GM21526 (cell line): ENCODE measurements at regions not wholly inside any gene's neighbourhood (a gene's known extent, or its start where the extent isn't known, plus 50 kb on each side); places are given as distances from the start of the nearest gene placed in this dataset.
"Not testable (repeated sequence)": the region's sequence is repeated elsewhere in the genome, so short reads cannot be mapped to it uniquely, and the experiment has no call there.

Source experiments
- ATAC-seq: cut with Tn5 transposase; IDR thresholded peaks from one replicate; pipeline ENCODE4 v1.9.1; 2021; ENCODE audit warnings: moderate library complexity; ENCODE audit not compliant: unreplicated experiment, low FRiP score

- no peak for ATAC-seq
Observed at GRCh38 chr3:147160984-147161383, 245.4 kb downstream of the ZIC4 start.

DNA sequence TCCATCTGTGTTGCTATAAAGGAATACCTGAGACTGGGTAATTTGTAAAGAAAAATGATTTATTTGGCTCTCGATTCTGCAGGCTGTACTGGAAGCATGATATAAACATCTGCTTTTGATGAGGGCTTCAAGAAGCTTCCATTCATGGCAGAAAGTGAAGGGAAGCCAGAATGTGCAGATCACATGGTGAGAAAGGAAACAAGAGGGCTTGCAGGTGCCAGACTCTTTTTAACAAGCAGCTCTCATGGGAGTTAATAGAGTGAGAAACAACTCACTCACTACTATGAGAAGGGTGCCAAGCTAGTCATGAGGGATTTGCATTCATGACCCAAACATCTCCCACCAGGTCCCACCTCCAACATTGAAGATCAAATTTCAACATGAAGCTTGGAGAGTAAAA is 247.2 kb downstream of the ZIC4 start:
- ATAC-seq = no peak

GRCh38 chr3:147157631-147158030 is 248.7 kb downstream of the ZIC4 start:
- no peak for ATAC-seq

GRCh38 chr3:147154988-147155387 is 251.4 kb downstream of the ZIC4 start:
- ATAC-seq = not testable (repeated sequence)

DNA sequence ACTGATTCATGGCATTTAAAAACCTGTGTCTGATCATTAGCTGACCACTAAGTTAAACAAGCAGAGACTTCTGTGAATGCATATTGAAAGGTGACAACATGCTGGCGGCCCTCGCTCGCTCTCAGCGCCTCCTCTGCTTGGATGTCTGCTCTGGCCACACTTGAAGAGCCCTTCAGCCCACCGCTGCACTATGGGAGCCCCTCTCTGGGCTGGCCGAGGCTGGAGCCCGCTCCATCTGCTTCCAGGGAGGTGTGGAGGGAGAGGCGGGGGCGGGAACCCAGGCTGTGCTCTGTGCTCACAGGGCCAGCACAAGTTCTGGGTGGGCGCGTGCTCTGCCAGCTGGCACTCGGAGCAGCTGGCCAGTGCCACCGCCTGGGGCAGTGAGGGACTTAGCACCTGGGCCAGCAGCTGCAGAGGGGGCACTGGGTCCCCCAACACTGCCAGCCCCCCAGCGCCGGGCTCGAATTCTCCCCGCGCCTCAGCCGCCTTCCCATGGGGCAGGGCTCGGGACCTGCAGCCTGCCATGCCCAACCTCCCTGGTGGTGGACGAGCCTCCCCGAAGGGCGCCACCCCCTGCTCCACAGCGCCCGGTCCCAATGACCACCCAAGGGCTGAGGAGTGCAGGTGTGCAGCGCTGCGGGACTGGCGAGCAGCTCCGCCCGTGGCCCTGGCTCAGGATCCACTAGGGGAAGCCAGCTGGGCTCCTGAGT is 252.4 kb downstream of the ZIC4 start:
- no peak for ATAC-seq

GRCh38 chr3:147152476-147152875 is 253.9 kb downstream of the ZIC4 start:
- ATAC-seq = no peak

DNA sequence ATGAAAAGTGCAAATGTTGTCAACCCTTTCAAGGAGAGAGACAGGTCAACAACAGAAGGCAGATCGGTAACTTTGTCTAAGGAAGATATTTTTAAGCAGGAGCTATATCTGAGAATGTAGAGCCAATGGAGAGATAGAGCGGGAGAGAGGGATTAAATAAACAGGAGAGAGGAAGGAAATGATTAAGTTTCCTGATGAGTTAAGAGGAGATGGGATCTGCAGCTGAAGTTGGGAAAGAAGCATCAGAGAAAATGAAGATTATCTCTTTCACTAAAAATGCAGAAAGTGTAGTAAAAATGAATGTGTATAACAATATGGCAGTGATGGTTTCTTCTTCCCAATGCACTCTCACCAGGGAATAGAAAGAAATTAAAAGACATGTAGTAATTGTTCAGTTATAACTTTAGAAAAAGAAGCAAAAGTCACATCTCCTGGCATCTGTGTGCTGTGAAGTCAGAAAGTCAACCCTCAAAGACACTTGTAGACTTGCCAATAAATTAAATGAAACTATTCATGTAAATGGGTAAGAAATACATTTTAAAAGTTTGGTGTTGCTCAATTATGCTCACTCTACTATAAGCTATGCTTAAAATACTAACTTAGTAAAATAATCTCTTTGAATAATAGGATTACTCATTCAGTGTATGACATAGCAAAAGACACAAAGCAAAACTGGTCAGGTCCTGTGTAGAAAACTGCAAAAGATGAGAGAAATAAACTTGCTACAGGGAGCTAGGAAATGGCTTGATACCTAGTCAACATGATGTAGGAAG is 264.6 kb downstream of the ZIC4 start:
- no peak for ATAC-seq

- ATAC-seq = no peak
Observed at GRCh38 chr3:147139341-147139740, 267.0 kb downstream of the ZIC4 start.

- ATAC-seq = no peak
Observed at GRCh38 chr3:147132168-147132567, 274.2 kb downstream of the ZIC4 start.

GRCh38 chr3:147130461-147130860 is 275.9 kb downstream of the ZIC4 start:
- ATAC-seq = no peak

DNA sequence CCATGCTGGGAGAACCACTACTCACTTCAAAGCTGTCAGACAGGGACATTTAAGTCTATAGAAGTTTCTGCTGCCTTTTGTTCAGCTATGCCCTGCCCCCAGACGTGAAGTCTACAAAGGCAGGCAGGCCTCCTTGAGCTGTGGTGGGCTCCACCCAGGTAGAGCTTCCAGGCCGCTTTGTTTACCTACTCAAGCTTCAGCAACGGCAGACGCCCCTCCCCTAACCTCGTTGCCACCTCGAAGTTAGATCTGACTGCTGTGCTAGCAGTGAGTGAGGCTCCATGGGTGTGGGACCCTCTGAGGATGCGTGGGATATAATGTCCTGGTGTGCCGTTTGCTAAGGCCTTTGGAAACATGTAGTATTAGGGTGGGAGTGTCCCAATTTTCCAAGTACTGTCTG is 276.7 kb downstream of the ZIC4 start:
- ATAC-seq = no peak

DNA sequence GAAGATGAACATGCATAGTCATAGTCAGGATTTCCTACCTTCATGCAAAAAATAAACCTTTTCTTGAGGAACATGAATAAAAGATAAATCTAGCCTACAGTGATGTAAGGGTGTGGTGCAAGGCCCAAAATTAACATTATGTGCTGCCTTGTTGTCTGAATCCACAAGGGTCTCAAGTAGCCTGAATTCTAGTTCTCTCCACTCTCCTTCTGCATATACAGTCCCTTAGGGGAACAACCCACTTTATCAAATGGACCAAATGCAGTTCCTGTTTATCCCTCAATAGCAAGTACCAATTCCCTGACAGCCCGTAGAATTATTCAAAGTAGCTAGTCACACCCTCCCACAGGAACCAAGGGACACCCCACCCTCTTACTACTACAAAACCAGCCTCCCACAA is 284.0 kb downstream of the ZIC4 start:
- ATAC-seq = no peak

DNA sequence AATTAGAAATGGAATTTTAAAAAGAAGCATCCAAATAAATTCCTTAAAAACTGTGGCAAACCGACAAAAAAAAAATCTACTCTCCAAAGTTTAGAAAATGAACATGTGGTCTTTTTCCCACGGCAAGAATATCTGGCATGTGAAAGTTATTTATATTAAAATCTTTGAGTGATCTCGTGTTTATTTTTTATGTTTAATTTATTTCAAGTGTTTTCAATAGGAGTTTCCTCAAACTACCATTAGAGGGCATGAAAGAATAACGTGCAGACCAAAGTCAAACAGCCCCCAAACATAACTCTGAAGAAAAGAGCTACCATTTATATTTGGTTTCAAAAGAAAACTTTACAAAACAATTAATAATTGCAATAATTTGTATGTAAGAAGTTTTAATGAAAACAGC is 286.4 kb downstream of the ZIC4 start:
- no peak for ATAC-seq

DNA sequence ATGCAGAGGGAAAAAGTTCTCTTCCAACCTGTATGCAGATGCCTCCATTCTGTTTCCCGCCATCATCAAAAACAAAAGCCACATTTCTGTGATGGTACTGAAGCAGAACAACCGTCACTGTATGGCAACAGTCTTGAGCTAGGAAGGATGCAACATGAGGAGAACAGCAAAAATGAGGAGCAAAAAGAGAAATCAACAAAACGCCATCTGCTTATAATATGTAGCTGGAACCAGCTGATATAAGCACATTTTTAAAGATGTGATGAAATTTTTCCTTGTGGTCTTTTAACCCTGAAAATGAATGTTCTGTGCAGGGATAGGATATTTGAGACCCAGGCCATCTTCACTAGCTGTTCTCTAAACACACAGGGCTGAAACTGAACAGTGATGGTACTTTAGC is 287.0 kb downstream of the ZIC4 start:
- ATAC-seq = no peak

GRCh38 chr3:147118611-147119010 is 287.7 kb downstream of the ZIC4 start:
- no peak for ATAC-seq

DNA sequence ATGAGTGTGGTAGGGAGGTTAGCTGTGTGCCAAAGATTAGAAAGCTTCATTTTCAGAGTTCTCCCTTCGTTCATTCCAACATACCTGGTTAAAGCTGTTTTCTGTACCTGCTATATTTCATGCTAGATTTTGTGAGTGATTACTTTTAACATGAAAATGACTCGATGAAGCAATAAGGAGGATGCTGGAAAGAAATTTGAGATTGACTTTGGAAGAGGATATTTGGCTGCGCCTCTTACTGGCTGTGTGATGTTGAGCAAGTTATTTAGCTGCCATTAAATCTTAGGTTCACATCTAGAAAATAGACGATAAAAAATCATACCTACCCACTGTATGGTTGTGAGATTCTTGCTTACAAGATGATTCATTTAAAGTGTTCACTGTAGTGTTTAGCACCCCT is 288.7 kb downstream of the ZIC4 start:
- no peak for ATAC-seq

- no peak for ATAC-seq
Observed at GRCh38 chr3:147113293-147114044, 292.9 kb downstream of the ZIC4 start.

GRCh38 chr3:147099076-147099475 is 307.3 kb downstream of the ZIC4 start:
- ATAC-seq = no peak

DNA sequence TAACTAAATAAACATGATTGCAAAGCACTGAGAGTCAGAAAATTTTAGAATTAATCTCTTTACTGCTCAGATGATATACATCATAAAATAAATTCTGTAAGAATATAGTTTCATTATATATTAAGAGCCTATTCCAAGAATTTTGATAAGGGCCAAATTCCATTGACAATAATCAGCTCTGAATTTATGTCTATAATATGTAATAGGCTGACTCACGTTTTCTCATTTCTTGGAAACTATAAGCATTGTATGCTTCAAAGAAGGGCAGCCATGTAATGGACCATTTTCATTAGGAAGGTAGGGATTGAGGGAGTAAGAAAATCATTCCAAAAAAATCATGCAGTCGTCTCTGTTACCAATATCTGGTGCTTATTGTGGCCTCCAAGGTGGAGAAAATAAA is 315.9 kb downstream of the ZIC4 start:
- no peak for ATAC-seq

DNA sequence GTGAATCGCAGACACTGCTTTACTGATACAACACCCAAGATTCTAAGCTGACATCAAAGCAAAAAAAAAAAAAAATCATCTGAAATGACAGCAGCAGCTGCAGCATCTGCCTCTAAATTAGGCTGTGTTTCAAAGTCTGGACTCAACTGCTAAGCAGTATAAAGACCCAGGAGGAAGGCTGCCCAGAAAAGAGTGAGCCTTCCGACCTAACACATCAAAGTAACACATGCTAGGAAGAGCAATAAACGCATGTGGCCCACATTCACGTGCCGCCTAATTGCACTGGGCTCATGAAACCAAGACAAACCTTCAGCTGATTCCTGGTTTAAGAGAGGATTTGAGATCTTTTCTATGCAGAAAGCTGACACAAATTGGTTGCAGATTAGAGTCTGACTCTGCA is 317.1 kb downstream of the ZIC4 start:
- no peak for ATAC-seq

DNA sequence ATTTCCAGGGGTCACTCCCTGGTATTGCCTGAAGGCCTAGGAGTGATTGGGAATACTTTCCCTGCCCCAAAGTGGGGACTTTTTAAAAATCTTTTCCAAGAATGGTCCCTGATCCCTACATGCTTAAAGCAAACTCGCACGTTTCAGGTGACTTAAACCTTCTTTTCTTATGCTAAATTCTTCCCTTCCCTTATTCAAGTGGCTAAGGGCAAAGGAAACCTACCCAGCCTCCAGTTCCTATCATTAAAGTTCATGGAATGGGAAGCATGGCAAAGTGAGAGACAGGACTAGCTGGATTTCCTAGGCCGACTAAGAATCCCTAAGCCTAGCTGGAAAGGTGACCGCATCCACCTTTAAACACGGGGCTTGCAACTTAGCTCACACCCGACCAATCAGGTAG is 346.8 kb downstream of the ZIC4 start:
- not testable (repeated sequence) for ATAC-seq
